Neural progenitor cell (in vitro differentiated cells): ENCODE measurements at regions not wholly inside any gene's neighbourhood (a gene's known extent, or its start where the extent isn't known, plus 50 kb on each side); places are given as distances from the start of the nearest gene placed in this dataset.

Experiments used
- EZH2 ChIP-seq: fragments of 200-600 bp; sonication (generic); IDR thresholded peaks from 2 replicates; pipeline ENCODE4 v1.6.1; 2017; ENCODE audit warnings: antibody characterized with exemption, mild to moderate bottlenecking, moderate library complexity
- TF ChIP-seq, protein P1 (sequence below): fragments of 200-600 bp; sonication (generic); IDR thresholded peaks from 2 replicates; pipeline ENCODE4 v1.5.1; 2017; ENCODE audit warnings: antibody characterized with exemption, mild to moderate bottlenecking

DNA sequence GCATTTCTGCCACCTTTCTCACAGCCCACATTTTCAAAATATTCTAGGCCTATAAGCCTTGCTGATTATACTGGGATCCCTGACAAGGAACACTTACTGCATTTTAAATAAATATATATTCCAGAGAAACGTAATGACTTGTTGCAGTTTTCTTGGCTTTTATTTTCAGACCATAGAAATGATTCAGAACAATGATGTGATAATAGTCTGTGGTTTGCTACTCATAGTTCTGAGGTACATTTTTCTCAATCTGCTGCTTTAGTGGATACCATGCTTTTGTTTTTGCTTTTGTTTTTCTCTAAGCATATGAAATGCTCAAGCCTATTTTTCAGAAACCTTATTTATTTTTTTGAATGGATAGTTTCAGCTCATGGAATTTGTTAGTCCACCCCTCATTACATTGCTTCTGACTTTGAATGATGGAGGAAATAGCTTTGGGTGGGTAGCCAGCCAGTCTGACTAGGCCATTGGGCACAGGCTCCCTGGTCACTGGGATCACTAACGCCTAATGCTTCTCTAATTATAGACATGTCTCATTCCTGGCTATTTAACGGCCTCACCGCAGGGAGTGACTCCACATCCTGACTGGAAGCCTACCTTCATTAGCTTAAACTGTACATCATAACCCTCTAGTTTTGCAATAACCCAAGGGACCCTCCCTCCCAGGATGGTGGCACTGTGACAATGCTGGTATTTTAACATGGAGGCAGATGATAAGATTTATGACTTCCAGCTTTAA, 66.1 kb downstream of the MBL2 start:
- TF ChIP-seq, protein P1, sequence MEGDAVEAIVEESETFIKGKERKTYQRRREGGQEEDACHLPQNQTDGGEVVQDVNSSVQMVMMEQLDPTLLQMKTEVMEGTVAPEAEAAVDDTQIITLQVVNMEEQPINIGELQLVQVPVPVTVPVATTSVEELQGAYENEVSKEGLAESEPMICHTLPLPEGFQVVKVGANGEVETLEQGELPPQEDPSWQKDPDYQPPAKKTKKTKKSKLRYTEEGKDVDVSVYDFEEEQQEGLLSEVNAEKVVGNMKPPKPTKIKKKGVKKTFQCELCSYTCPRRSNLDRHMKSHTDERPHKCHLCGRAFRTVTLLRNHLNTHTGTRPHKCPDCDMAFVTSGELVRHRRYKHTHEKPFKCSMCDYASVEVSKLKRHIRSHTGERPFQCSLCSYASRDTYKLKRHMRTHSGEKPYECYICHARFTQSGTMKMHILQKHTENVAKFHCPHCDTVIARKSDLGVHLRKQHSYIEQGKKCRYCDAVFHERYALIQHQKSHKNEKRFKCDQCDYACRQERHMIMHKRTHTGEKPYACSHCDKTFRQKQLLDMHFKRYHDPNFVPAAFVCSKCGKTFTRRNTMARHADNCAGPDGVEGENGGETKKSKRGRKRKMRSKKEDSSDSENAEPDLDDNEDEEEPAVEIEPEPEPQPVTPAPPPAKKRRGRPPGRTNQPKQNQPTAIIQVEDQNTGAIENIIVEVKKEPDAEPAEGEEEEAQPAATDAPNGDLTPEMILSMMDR = no peak
- no peak for TF ChIP-seq EZH2
